Muscle of leg (tissue), 3 donors: ENCODE measurements at regions not wholly inside any gene's neighbourhood (a gene's known extent, or its start where the extent isn't known, plus 50 kb on each side); places are given as distances from the start of the nearest gene placed in this dataset.

Source experiments
- DNase-seq: peaks from one replicate; pipeline ENCODE4 v3.0.0; 2013
- H3K27ac ChIP-seq: one replicate; pipeline ENCODE4 v1.5.1; 2013; ENCODE audit warnings: mild to moderate bottlenecking, low read length, control low read depth
- H3K27me3 ChIP-seq: one replicate; pipeline ENCODE4 v1.6.1; 2013; ENCODE audit warnings: low read length; ENCODE audit not compliant: control insufficient read depth, insufficient read depth
- H3K36me3 ChIP-seq: one replicate; pipeline ENCODE4 v1.6.1; 2013; ENCODE audit warnings: low read length; ENCODE audit not compliant: control insufficient read depth, insufficient read depth
- H3K4me1 ChIP-seq: one replicate; pipeline ENCODE4 v1.6.1; 2013; ENCODE audit warnings: low read length; ENCODE audit not compliant: control insufficient read depth, insufficient read depth
- H3K4me3 ChIP-seq: one replicate; pipeline ENCODE4 v1.5.1; 2013; ENCODE audit warnings: low read length, control low read depth
- H3K9me3 ChIP-seq: replicated peaks from 2 replicates; pipeline ENCODE4 v1.6.1; 2013; ENCODE audit warnings: low read depth, low read length; ENCODE audit not compliant: control insufficient read depth
- WGBS: methylation state at CpG from one replicate; pipeline ENCODE4 v1.1.5; 2013; ENCODE audit warnings: missing lambda C conversion rate; ENCODE audit not compliant: insufficient coverage; 5-methylcytosine and 5-hydroxymethylcytosine counted together

DNA sequence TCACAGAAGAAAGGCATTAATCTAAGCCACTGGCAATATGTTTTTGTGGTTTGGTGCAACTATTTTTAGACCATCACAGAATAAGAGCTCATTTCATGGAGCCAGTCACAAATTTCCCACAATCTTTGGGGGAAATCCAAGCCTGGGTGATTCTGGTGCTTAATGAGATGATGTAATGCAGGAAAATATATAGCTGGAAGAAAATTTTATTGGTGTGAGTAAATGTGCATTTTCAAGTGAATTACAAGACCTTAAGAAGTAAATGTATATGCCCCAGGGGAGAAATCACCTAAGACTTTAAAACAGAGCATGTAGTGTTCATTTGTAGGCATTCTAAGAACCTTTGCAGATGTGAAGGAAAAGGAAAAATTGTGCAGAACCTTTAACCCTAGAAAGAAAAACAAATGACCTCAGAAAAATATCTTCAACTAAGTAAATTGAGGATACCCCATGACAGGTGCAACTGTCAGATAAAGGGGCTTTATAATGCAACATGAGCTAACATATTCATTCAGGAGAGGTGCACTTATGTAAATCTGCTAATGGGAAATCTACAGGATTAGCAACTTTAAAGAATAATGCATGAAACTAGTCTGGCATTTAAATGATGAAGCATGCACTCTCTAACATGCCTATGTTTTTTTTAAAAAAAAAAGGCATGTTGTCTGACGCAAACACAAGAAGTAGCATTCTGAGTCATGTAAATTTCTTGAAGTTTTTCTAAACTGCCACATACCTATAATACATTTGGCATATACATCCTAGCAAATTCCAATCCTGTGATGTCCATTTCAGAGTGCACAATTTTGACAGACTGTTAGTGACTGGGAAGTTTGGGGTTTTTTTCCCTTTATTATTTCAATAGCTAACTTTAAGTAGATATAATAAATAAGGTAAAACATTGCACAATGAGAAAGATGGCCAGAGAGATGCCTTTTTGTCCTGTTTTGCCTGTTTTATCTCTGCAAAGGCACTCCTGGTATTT, 105.1 kb downstream of the MEX3B start:
- Histone ChIP-seq H3K36me3 (no peaks in the 10 kb centered on the region), H3K4me3 (no peak overlapping the region), H3K27ac (no peak overlapping the region), H3K9me3 (peaks cover 8% of the 10 kb centered on the region), H3K4me1 (no peaks in the 10 kb centered on the region), H3K27me3 (no peaks in the 10 kb centered on the region)
- no CpG with 5 or more reads among the region's 1 CpG for WGBS
- DNase-seq: peak; percentile 83

DNA sequence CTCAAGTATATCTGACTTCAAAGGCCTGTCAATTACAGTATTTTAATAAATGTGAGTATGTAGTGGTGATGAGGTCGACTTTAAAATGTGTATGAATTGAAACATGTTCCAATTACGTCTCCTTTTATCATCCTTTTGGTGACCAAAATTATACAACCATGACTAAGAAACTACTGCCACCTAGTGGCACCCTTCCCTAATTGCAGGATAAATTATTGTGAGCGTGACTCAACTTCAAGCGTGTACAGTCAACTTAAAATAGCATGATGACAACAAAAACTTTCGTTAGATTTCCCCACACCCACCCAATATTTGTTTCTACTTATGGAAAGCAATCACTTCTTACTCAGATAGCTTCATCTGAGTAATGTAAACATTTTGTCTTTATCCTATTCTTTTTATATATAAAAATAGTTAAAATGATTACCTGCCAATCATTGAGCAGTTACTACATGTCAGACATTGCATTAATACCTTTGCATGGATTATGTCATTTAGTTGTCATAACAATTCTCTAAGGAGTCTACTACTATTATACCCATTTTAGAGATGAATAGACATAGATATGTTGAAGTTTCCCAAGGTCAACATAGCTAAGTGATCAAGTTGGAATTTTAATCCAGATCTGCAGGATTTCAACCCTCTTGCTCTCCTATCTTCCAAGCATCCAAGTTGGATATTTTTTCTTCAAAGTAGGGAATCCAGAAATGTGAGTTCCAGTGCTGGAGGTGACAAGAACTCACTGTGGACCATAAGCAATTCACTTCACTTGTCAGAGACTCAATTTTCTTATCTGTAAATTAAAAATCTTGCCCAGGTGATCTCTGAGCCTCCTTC, 106.0 kb downstream of the MEX3B start:
- DNase-seq: no peak
- Histone ChIP-seq H3K27me3 (no peaks in the 10 kb centered on the region), H3K4me1 (no peaks in the 10 kb centered on the region), H3K9me3 (peaks cover 8% of the 10 kb centered on the region), H3K4me3 (no peak overlapping the region), H3K27ac (no peak overlapping the region), H3K36me3 (no peaks in the 10 kb centered on the region)
- WGBS: no CpG with 5 or more reads among the region's 5 CpGs

DNA sequence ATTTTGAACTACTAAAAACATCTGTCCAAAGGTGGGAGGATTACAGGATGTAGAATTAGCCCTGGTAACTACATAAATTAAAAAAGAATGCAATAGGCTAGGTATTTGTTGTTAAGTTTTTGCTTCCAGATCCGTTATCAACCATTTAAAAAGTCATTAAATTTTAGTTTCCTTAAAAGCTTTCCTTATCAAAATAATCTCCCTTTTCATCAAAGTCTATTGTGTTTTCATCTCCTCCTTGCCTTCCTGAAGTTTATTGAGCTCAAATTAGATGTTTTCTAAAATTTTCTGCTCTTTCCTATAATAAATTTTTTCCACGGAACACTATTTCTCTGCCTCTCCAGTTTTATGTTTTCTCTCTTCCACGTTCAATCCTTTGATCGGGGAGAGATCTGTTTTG, 108.6 kb downstream of the MEX3B start:
- Histone ChIP-seq H3K9me3 (peaks cover 8% of the 10 kb centered on the region), H3K36me3 (no peaks in the 10 kb centered on the region), H3K4me3 (no peak overlapping the region), H3K4me1 (no peaks in the 10 kb centered on the region), H3K27ac (no peak overlapping the region), H3K27me3 (no peaks in the 10 kb centered on the region)
- WGBS: no CpG with 5 or more reads among the region's 4 CpGs
- DNase-seq: no peak

DNA sequence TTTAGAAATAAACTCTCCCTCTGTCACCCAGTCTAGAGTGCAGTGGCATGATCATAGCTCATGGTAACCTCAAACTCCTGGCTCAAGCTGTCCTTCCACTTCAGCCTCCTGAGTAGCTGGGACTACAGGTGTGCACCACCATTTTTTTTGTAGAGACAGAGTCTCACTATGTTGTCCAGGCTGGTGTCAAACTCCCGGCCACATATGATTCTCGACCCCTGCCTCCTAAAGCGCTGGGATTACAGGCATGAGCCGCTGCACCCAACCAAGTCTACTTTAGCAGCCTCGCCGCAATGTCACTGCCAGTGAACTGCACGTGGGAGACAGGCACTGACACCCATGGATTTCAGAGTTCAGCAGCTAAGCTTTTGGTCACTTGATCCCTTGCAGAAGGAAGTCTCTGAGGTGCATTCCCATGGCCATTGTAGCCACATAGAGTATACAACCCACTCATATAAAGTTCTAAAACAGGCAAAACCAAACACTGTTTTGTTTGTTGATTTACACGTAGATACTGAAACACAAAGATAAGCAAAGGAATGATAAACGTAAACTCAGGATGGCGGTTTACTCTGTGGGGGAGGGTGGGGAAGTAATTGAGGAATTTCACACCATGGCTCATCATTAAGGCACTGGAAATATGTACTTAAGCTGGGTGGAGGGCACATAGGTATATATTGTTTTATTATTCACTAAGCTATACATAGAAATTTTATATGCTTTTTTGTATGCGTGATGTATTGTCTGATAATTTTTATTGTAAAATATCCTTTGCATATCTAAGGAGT, 115.0 kb downstream of the MEX3B start:
- Histone ChIP-seq H3K36me3 (no peaks in the 10 kb centered on the region), H3K4me1 (no peaks in the 10 kb centered on the region), H3K9me3 (no peaks in the 10 kb centered on the region), H3K27me3 (no peaks in the 10 kb centered on the region), H3K27ac (no peak overlapping the region), H3K4me3 (no peak overlapping the region)
- 83% methylated on average over 8 of the region's 11 CpGs for WGBS
- DNase-seq: no peak

DNA sequence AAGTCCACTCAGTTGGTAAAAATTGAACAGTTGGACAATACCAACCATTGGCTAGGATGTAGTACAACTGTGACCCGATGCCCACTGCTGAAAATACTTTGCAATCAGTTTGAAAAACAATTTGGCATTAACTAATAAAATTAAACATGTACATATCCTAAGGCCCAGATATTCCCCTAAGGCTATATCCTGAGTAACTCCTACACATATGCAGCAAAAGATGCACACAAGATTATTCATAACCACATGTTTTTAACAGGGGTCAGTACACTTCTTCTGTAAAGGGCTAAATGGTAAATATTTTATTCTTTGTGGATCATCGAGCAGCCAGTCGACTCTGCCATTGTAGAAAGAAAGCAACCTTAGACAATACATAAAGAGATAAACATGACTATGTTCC, 116.3 kb downstream of the MEX3B start:
- H3K27me3 ChIP-seq: no peaks in the 10 kb centered on the region
- H3K4me3 ChIP-seq: no peak overlapping the region
- H3K27ac ChIP-seq: no peak overlapping the region
- WGBS: no CpG with 5 or more reads among the region's 3 CpGs
- no peaks in the 10 kb centered on the region for H3K4me1 ChIP-seq
- no peaks in the 10 kb centered on the region for H3K9me3 ChIP-seq
- no peaks in the 10 kb centered on the region for H3K36me3 ChIP-seq
- DNase-seq: no peak

DNA sequence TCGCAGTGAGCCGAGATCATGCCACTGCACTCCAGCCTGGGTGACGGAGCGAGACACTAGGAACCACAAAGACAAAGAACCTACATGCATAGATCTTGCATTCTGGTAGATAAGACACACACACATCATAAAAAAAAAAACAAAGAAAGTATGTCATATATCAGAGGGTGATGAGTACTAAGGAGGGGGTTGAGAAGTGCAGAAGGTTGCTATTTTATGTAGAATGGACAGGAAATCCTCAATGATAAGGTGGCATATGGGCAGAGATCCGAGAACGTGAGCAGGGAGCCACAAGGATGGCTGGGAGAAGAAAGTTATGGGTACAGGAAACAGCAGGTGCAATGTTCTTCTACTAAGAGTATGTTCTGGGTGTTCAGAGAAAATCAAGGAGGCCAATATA, 118.8 kb downstream of the MEX3B start:
- H3K27ac ChIP-seq: no peak overlapping the region
- H3K4me3 ChIP-seq: no peak overlapping the region
- H3K27me3 ChIP-seq: no peaks in the 10 kb centered on the region
- H3K4me1 ChIP-seq: no peaks in the 10 kb centered on the region
- no peaks in the 10 kb centered on the region for H3K36me3 ChIP-seq
- 86% methylated on average over 2 of the region's 6 CpGs for WGBS
- no peak for DNase-seq
- H3K9me3 ChIP-seq: peaks cover 2% of the 10 kb centered on the region

DNA sequence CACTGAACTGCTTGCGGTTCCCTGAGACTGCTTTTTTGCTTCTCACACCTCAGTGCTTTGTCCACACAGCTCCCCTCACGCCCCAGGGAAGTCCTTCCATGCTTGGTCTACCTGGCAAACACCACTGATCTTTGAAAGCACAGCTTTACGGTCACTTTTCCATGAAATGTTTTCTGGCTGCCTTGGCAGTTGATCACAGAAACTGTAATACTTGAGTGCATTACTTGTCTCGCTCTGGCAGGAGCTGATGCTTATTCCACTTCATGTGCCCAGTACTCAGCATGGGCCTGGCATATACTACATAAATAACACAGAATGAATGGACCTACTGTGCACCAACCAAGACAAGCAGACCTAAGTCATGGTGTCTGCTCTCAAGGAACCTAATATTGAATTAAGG, 121.1 kb downstream of the MEX3B start:
- Histone ChIP-seq H3K9me3 (peaks cover 7% of the 10 kb centered on the region), H3K4me1 (no peaks in the 10 kb centered on the region), H3K4me3 (no peak overlapping the region), H3K36me3 (no peaks in the 10 kb centered on the region), H3K27me3 (no peaks in the 10 kb centered on the region), H3K27ac (no peak overlapping the region)
- 69% methylated on average over 4 of the region's 4 CpGs for WGBS
- no peak for DNase-seq

DNA sequence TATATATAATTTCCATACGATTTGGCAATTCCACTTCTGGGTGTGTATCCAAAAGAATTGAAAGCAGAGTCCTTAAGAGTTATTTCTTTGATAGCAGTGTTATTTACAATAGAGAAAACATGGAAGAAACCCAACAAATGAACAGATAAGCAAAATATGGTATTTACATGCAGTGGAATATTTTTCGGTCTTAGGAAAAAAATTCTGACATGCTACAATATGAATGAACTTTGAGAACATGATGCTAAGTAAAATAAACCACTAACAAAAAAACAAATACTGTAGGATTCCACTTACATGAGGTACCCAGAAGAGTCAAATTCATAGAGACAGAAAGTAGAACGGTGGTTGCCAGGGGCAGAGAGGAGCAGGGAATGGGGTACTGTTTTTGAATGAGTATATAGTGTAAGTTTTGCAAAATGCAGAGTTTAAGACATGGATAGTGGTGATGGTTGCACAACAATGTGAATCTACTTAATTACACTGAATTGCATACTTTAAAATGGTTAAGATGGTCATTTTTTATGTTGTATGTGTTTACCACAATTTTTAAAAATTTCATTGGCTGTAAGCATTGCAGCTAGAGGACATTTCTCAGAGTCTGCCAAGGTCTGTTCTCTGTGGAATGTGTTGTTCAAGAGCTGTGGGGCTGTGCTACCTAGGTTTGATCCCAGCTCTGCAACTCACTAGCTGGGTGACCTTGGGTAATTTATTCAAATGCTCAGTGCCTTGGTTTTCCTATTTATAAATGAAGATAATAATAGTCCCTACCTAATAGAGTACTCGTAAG, 122.1 kb downstream of the MEX3B start:
- WGBS: no CpG with 5 or more reads among the region's 4 CpGs
- no peak overlapping the region for H3K4me3 ChIP-seq
- H3K9me3 ChIP-seq: peaks cover 16% of the 10 kb centered on the region
- H3K4me1 ChIP-seq: no peaks in the 10 kb centered on the region
- H3K36me3 ChIP-seq: no peaks in the 10 kb centered on the region
- H3K27me3 ChIP-seq: no peaks in the 10 kb centered on the region
- DNase-seq: no peak
- no peak overlapping the region for H3K27ac ChIP-seq

DNA sequence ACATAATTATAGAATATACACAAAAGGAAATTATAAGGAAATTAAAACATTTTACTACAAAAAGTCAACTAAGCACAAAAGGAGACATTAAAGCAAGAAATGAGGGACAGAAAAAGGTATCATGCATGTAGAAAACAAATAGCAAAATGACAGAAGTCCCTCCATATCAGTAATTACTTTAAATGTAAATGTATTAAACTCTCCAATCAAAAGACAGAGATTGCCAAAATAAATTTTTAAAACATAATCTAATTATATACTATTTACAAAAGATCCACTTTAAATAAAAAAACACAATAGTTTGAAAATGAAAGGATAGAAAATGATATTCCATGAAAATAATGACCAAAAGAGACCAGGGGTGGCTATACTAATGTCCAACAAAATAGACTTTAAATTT, 123.7 kb downstream of the MEX3B start:
- H3K4me1 ChIP-seq: no peaks in the 10 kb centered on the region
- H3K4me3 ChIP-seq: no peak overlapping the region
- no peak for DNase-seq
- H3K9me3 ChIP-seq: peaks cover 22% of the 10 kb centered on the region
- no peaks in the 10 kb centered on the region for H3K36me3 ChIP-seq
- no peaks in the 10 kb centered on the region for H3K27me3 ChIP-seq
- H3K27ac ChIP-seq: no peak overlapping the region
